HepG2 (cell line): ENCODE measurements at regions not wholly inside any gene's neighbourhood (a gene's known extent, or its start where the extent isn't known, plus 50 kb on each side); places are given as distances from the start of the nearest gene placed in this dataset.
"Not testable (repeated sequence)": the region's sequence is repeated elsewhere in the genome, so short reads cannot be mapped to it uniquely, and the experiment has no call there.

Experiments used
- ATAC-seq: fragments of 200-7000 bp; cut with Tn5 transposase; 3 replicates; pipeline ENCODE4 v1.9.1; 2020; ENCODE audit warnings: mild to moderate bottlenecking, moderate library complexity
- BruUV-seq: library from RNA; stranded (reverse); fragments of 400-500 nt; replicated peaks from 2 replicates; lab custom pipeline; 2021; lab: Mats Ljungman, UMichigan
- CTCF ChIA-PET: fragments of 300-600 bp; formaldehyde crosslinking; extraction: SDS; loops from one replicate; lab custom pipeline; 2021; ENCODE audit warnings: low total read pairs, inconsistent platforms, low intra/inter-chr PET ratio; lab: Yijun Ruan, JAX
- POLR2A ChIA-PET: fragments of 350-600 bp; sonication (Branson Sonifier 250); formaldehyde crosslinking; loops from one replicate; lab custom pipeline; 2020; ENCODE audit warnings: antibody characterized with exemption, inconsistent platforms; lab: Yijun Ruan, JAX
- DNase-seq: peaks from one replicate; pipeline ENCODE4 v3.0.0-alpha.2; 2015; ENCODE audit warnings: low spot score
- FAIRE-seq: peaks from 3 replicates; lab custom pipeline; 2011; peaks lifted over from hg19 to GRCh38; lab: Jason Lieb, UNC
- H2AFZ ChIP-seq: one replicate; pipeline ENCODE4 v1.6.1; 2011; ENCODE audit warnings: low read length, inconsistent platforms
- H3K27ac ChIP-seq: fragments of 300-600 bp; 3 replicates; pipeline ENCODE4 v1.8.0; 2011; ENCODE audit warnings: mixed run types, mild to moderate bottlenecking, mixed read lengths, low read length, inconsistent platforms; ENCODE audit not compliant: insufficient read depth; ENCODE audit errors: extremely low read length
- H3K27me3 ChIP-seq, 2 experiments: fragments of 200-600 bp in 1 of 2; 2 replicates in 1 of 2; 3 replicates in 1 of 2; pipeline versions ENCODE4 v1.6.0 to v1.8.0; 2011; ENCODE audit warnings: low read length in 2 of 2, mild to moderate bottlenecking in 2 of 2, moderate library complexity in 2 of 2, inconsistent platforms in 1 of 2; ENCODE audit not compliant: insufficient read depth in 2 of 2, control insufficient read depth in 1 of 2
- H3K36me3 ChIP-seq, 2 experiments: fragments of 200-600 bp in 1 of 2; replicated peaks in 1 of 2; 2 replicates in 1 of 2; 3 replicates in 1 of 2; pipeline versions ENCODE4 v1.5.1 to v1.8.0; 2011; ENCODE audit warnings: low read length in 2 of 2, inconsistent platforms in 1 of 2; ENCODE audit not compliant: insufficient read depth in 2 of 2, control insufficient read depth in 1 of 2
- H3K4me1 ChIP-seq: 2 replicates; pipeline ENCODE4 v1.5.1; 2012; ENCODE audit warnings: low read length, inconsistent platforms; ENCODE audit not compliant: insufficient read depth
- H3K4me2 ChIP-seq: 2 replicates; pipeline ENCODE4 v1.6.0; 2011; ENCODE audit warnings: low read depth, low read length, inconsistent platforms
- H3K4me3 ChIP-seq, 3 experiments: fragments of 200-600 bp in 1 of 3; sonication (generic), shearing (Covaris generic) in 1 of 3; replicated peaks in 1 of 3; 2 replicates each; pipeline ENCODE4 v1.5.1; 2011 to 2016; ENCODE audit warnings: low read length in 3 of 3, inconsistent platforms in 2 of 3, low read depth in 2 of 3, mild to moderate bottlenecking in 2 of 3, control low read depth in 1 of 3, mixed read lengths in 1 of 3; ENCODE audit not compliant: insufficient read depth in 1 of 3
- H3K79me2 ChIP-seq: one replicate; pipeline ENCODE4 v1.6.1; 2011; ENCODE audit warnings: low read length, inconsistent platforms; ENCODE audit not compliant: insufficient read depth
- H3K9ac ChIP-seq: 2 replicates; pipeline ENCODE4 v1.6.0; 2011; ENCODE audit warnings: mild to moderate bottlenecking, low read depth, low read length, inconsistent platforms; ENCODE audit not compliant: insufficient read depth
- H3K9me3 ChIP-seq: 2 replicates; pipeline ENCODE4 v1.5.1; 2012; ENCODE audit warnings: mild to moderate bottlenecking, low read length
- H4K20me1 ChIP-seq: 2 replicates; pipeline ENCODE4 v1.6.0; 2011; ENCODE audit warnings: inconsistent platforms, mild to moderate bottlenecking, low read length, moderate library complexity; ENCODE audit not compliant: insufficient read depth
- ARNT2 ChIP-seq: sonication (generic); formaldehyde crosslinking; IDR thresholded peaks from 2 replicates; pipeline ENCODE4 v1.8.0; 2022; ENCODE audit warnings: mild to moderate bottlenecking, low read depth, missing genetic modification reagents, moderate library complexity
- FOXA3 ChIP-seq: IDR thresholded peaks from 2 replicates; pipeline ENCODE4 v1.6.1; 2016; ENCODE audit warnings: missing genetic modification reagents, missing compliant biosample characterization
- MTA1 ChIP-seq: sonication (generic); formaldehyde crosslinking; IDR thresholded peaks from 2 replicates; pipeline ENCODE4 v1.4.0; 2020; ENCODE audit warnings: missing genetic modification reagents, mild to moderate bottlenecking, borderline replicate concordance
- MTF2 ChIP-seq: sonication (generic); formaldehyde crosslinking; IDR thresholded peaks from 2 replicates; pipeline ENCODE4 v1.5.0; 2020; ENCODE audit warnings: missing genetic modification reagents, borderline replicate concordance
- PCBP1 ChIP-seq: fragments of 200-400 bp; formaldehyde crosslinking; IDR thresholded peaks from 2 replicates; pipeline ENCODE4 v1.6.1; 2017; ENCODE audit warnings: mild to moderate bottlenecking, low read depth, low read length, borderline replicate concordance
- RARA ChIP-seq: IDR thresholded peaks from 2 replicates; pipeline ENCODE4 v1.6.1; 2016; ENCODE audit warnings: missing genetic modification reagents, missing compliant biosample characterization
- SMAD9 ChIP-seq: sonication (generic); formaldehyde crosslinking; IDR thresholded peaks from 2 replicates; pipeline ENCODE4 v1.5.1; 2020; ENCODE audit warnings: mild to moderate bottlenecking, missing genetic modification reagents
- SRY ChIP-seq: sonication (generic); formaldehyde crosslinking; IDR thresholded peaks from 2 replicates; pipeline ENCODE4 v1.8.0; 2022; ENCODE audit warnings: mild to moderate bottlenecking, missing genetic modification reagents
- ZFP36 ChIP-seq: fragments of 150-350 bp; IDR thresholded peaks from 2 replicates; pipeline ENCODE4 v1.6.1; 2018; ENCODE audit warnings: borderline replicate concordance, low read length, low read depth; ENCODE audit not compliant: partially characterized antibody
- ZFP41 ChIP-seq: sonication (generic); formaldehyde crosslinking; IDR thresholded peaks from 2 replicates; pipeline ENCODE4 v1.4.0; 2020; ENCODE audit warnings: mild to moderate bottlenecking, missing genetic modification reagents, borderline replicate concordance
- ZNF33B ChIP-seq: sonication (generic); formaldehyde crosslinking; IDR thresholded peaks from 2 replicates; pipeline ENCODE4 v1.5.1; 2020; ENCODE audit warnings: mild to moderate bottlenecking, missing genetic modification reagents
- ZNF501 ChIP-seq: sonication (generic); formaldehyde crosslinking; IDR thresholded peaks from 2 replicates; pipeline ENCODE4 v1.5.1; 2020; ENCODE audit warnings: mild to moderate bottlenecking, moderate library complexity, missing genetic modification reagents
- ZNF749 ChIP-seq: sonication (generic); formaldehyde crosslinking; IDR thresholded peaks from 2 replicates; pipeline ENCODE4 v1.8.0; 2022; ENCODE audit warnings: mild to moderate bottlenecking, missing genetic modification reagents, moderate library complexity, borderline replicate concordance
- ZNF841 ChIP-seq: sonication (generic); formaldehyde crosslinking; IDR thresholded peaks from 2 replicates; pipeline ENCODE4 v1.8.1; 2023; ENCODE audit warnings: missing genetic modification reagents, borderline replicate concordance
- ZNF891 ChIP-seq: sonication (generic); formaldehyde crosslinking; IDR thresholded peaks from 2 replicates; pipeline ENCODE4 v1.5.0; 2020; ENCODE audit warnings: mild to moderate bottlenecking, missing genetic modification reagents
- WGBS: methylation state at CpG from one replicate; pipeline ENCODE4 v1.1.6; 2017; ENCODE audit warnings: low lambda C conversion rate; 5-methylcytosine and 5-hydroxymethylcytosine counted together
- in situ Hi-C: cut with HindIII; loops from 2 replicates; pipeline ENCODE4 v1.10.0; 2017; ENCODE audit warnings: low pct_unique_long_range_greater_than_20kb; ENCODE audit not compliant: extremely low pct_ligation_motif_present
- intact Hi-C: fragments of 100-400 bp; cut with micrococcal nuclease; formaldehyde crosslinking; loops from one replicate; pipeline ENCODE4 v1.10.0; 2022; ENCODE audit not compliant: unreplicated experiment
- TF ChIP-seq, protein P1 (sequence below): sonication (generic); formaldehyde crosslinking; IDR thresholded peaks from 2 replicates; pipeline ENCODE4 v1.5.0; 2020; ENCODE audit warnings: missing genetic modification reagents, mild to moderate bottlenecking, borderline replicate concordance
- TF ChIP-seq, protein P2 (sequence below): sonication (generic); formaldehyde crosslinking; IDR thresholded peaks from 2 replicates; pipeline ENCODE4 v1.4.0; 2020; ENCODE audit warnings: mild to moderate bottlenecking, missing genetic modification reagents
- TF ChIP-seq, protein P3 (sequence below): sonication (generic); formaldehyde crosslinking; IDR thresholded peaks from 2 replicates; pipeline ENCODE4 v1.4.0; 2020; ENCODE audit warnings: mild to moderate bottlenecking, missing genetic modification reagents

DNA sequence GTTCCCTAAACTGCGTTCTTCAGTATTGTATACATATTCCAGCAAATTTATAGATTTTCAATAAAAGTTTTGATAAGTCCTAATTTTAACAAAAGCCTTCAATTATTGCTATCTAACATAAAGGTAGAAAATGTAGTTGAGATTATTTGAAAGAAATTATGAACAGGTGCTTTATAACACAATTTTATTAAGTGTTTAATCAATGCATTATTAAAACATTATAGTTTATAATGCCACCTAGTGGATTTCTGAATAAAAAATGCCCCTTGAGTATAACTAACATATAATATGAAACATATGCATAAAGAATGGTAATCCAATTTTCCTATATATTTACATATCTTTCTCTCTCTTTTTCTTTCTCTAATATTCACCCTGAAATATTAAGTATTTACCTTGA is 515.3 kb downstream of the SLC6A15 start:
- no peaks in the 10 kb centered on the region for H3K36me3 ChIP-seq
- WGBS, result 73% methylated on average over 1 of the region's 1 CpG
- H3K4me1 ChIP-seq, result no peaks in the 10 kb centered on the region
- H3K4me3 ChIP-seq, result no peak overlapping the region
- no peaks in the 10 kb centered on the region for H3K27me3 ChIP-seq
- intact Hi-C loops, result no loop called here
- H3K27ac ChIP-seq, result no peak overlapping the region
- no peak overlapping the region for H3K4me2 ChIP-seq
- no TSS peak for BruUV-seq
- no peaks in the 10 kb centered on the region for H3K79me2 ChIP-seq
- in situ Hi-C loops, result no loop called here
- ATAC-seq (no peak), FAIRE-seq (no peak), DNase-seq (no peak)
- H3K9me3 ChIP-seq, result no peaks in the 10 kb centered on the region
- H4K20me1 ChIP-seq, result no peaks in the 10 kb centered on the region
- POLR2A ChIA-PET, result no interaction called here
- H3K9ac ChIP-seq, result no peak overlapping the region
- TF ChIP-seq ARNT2 (CRISPR knock-in tag), result no peak
- no peak for TF ChIP-seq ZNF891 (CRISPR knock-in tag)
- no peak for TF ChIP-seq MTA1 (CRISPR knock-in tag)
- TF ChIP-seq SRY (CRISPR knock-in tag), result no peak
- TF ChIP-seq FOXA3 (CRISPR knock-in tag), result no peak
- TF ChIP-seq ZNF749 (CRISPR knock-in tag), result no peak
- no peak for TF ChIP-seq ZFP41 (CRISPR knock-in tag)
- TF ChIP-seq, protein P1, sequence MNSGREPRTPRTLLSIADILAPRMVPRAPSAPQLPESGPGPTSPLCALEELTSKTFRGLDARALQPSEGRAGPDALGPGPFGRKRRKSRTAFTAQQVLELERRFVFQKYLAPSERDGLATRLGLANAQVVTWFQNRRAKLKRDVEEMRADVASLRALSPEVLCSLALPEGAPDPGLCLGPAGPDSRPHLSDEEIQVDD (CRISPR knock-in tag), result no peak
- no peak for TF ChIP-seq ZNF501 (CRISPR knock-in tag)
- TF ChIP-seq, protein P2, sequence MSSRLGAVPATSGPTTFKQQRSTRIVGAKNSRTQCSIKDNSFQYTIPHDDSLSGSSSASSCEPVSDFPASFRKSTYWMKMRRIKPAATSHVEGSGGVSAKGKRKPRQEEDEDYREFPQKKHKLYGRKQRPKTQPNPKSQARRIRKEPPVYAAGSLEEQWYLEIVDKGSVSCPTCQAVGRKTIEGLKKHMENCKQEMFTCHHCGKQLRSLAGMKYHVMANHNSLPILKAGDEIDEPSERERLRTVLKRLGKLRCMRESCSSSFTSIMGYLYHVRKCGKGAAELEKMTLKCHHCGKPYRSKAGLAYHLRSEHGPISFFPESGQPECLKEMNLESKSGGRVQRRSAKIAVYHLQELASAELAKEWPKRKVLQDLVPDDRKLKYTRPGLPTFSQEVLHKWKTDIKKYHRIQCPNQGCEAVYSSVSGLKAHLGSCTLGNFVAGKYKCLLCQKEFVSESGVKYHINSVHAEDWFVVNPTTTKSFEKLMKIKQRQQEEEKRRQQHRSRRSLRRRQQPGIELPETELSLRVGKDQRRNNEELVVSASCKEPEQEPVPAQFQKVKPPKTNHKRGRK (CRISPR knock-in tag), result no peak
- TF ChIP-seq ZNF841, result no peak
- no peak for TF ChIP-seq SMAD9 (CRISPR knock-in tag)
- TF ChIP-seq ZFP36, result no peak
- no peak for TF ChIP-seq MTF2
- no peak for TF ChIP-seq RARA (CRISPR knock-in tag)
- no peak for TF ChIP-seq ZNF33B
- TF ChIP-seq PCBP1, result no peak
- TF ChIP-seq, protein P3, sequence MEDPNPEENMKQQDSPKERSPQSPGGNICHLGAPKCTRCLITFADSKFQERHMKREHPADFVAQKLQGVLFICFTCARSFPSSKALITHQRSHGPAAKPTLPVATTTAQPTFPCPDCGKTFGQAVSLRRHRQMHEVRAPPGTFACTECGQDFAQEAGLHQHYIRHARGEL, result no peak
- CTCF ChIA-PET, result no interaction called here
- no peak overlapping the region for H2AFZ ChIP-seq

DNA sequence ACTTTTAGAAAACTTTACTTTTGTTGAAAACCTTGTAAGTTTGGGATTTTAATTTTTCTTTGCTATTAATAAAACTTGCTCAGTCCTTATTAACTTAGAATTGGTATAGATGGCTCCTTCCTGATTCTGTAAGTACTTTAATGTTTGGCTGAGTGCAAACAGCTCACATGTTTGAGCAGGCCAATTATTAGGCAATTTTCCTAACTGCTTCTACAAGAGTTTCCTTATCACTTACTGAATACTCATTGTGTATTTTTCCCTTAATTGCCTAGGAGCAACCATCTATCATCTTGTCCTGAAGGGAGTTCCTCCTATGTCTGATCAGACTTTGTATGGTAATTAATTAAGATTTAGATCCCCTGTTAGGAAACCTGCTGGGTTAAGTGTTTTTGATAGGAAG is 521.4 kb downstream of the SLC6A15 start:
- H2AFZ ChIP-seq, H3K9ac ChIP-seq, H4K20me1 ChIP-seq, FAIRE-seq, H3K4me2 ChIP-seq, BruUV-seq, H3K36me3 ChIP-seq, H3K27ac ChIP-seq, in situ Hi-C loops, H3K79me2 ChIP-seq, H3K4me3 ChIP-seq, ATAC-seq, intact Hi-C loops, H3K27me3 ChIP-seq, CTCF ChIA-PET, H3K9me3 ChIP-seq, H3K4me1 ChIP-seq, DNase-seq, POLR2A ChIA-PET: not testable (repeated sequence)
